ENCODE measurements at regions not wholly inside any gene's neighbourhood (a gene's known extent, or its start where the extent isn't known, plus 50 kb on each side); places are given as distances from the start of the nearest gene placed in this dataset.

- DNase-seq (ENCODE audit: low spot score) (no peak), ATAC-seq (ENCODE audit: low FRiP score) (no peak)
- no peak for TF ChIP-seq CTCF (IDR thresholded peaks at IDR 0.05)
Measured at GRCh38 chr7:49341849-49342248, 417.5 kb downstream of the CDC14C start.

- TF ChIP-seq CTCF (IDR thresholded peaks at IDR 0.05), result no peak
- no peak for ATAC-seq (ENCODE audit: low FRiP score)
- DNase-seq (ENCODE audit: low spot score), result no peak
Measured at GRCh38 chr7:49344556-49344955, 420.2 kb downstream of the CDC14C start.

DNA sequence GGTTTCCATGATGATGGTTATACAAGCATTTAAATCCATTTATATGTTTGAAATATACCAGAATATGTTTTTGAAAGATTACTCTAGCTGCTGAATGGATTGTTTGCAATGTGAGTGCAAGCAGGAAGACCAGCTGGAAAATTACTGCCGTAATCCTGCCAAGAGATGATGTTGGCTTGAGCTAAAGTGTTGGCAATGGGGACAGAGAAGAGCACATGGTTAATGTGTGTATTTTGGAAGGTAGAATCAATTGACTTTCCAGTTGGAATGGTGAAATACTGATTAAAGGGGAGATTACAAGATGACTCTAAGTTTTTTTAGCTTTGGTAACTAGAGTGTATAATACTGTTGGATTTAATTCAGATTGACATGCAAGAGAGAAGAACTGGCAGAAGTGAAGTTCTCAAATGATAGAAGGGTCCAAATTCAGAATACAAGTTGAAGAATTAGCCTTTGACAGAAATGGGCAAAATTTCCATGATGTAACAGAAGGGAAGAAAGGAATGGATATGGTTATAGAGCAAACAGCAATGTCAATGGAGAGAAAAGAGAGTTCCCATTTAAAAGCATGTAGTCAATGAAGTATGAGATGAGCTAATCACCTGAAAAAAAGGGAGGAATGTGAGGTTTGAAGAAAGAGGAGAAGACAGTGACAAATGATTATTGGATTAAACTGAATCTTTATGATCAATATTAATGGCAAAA is 422.0 kb downstream of the CDC14C start:
- TF ChIP-seq CTCF (IDR thresholded peaks at IDR 0.05), result no peak
- ATAC-seq (ENCODE audit: low FRiP score) (no peak), DNase-seq (ENCODE audit: low spot score) (no peak)

- TF ChIP-seq CTCF (IDR thresholded peaks at IDR 0.05), result no peak
- ATAC-seq (ENCODE audit: low FRiP score), result no peak
Measured at GRCh38 chr7:49367072-49367471, 406.4 kb upstream of the VWC2 start.

GRCh38 chr7:49371771-49372170 is 401.7 kb upstream of the VWC2 start:
- DNase-seq (ENCODE audit: low spot score) (no peak), ATAC-seq (ENCODE audit: low FRiP score) (no peak)
- no peak for TF ChIP-seq CTCF (IDR thresholded peaks at IDR 0.05)

More at GRCh38 chr7:49367072-49367471, 406.4 kb upstream of the VWC2 start:
- no peak for DNase-seq (ENCODE audit: low spot score)

GRCh38 chr7:49376817-49377375 is 396.5 kb upstream of the VWC2 start:
- ATAC-seq (ENCODE audit: low FRiP score), result no peak
- TF ChIP-seq CTCF (IDR thresholded peaks at IDR 0.05), result no peak
- no peak for DNase-seq (ENCODE audit: low spot score)

- no peak for DNase-seq (ENCODE audit: low spot score)
- TF ChIP-seq CTCF (IDR thresholded peaks at IDR 0.05), result no peak
- no peak for ATAC-seq (ENCODE audit: low FRiP score)
Measured at GRCh38 chr7:49386792-49387191, 386.6 kb upstream of the VWC2 start.

Measured in omental fat pad (tissue), 3 donors.